Lower leg skin (tissue), 4 donors: ENCODE measurements at regions not wholly inside any gene's neighbourhood (a gene's known extent, or its start where the extent isn't known, plus 50 kb on each side); places are given as distances from the start of the nearest gene placed in this dataset.

ENCODE experiments used
- DNase-seq, 2 donors: peaks; one replicate each; pipeline ENCODE4 v3.0.0-alpha.2; 2019; ENCODE audit warnings: low spot score in 2 of 2
- H3K4me3 ChIP-seq: fragments of 200-600 bp; sonication (generic); 2 replicates; pipeline ENCODE4 v1.5.1; 2017; ENCODE audit warnings: mild to moderate bottlenecking, low read depth; ENCODE audit not compliant: poor library complexity, severe bottlenecking
- CTCF ChIP-seq, 3 donors: fragments of 450-650 bp; IDR thresholded peaks; one replicate each; pipeline ENCODE4 v1.5.1; 2016; ENCODE audit warnings: antibody characterized with exemption in 3 of 3, mild to moderate bottlenecking in 3 of 3, moderate library complexity in 2 of 3
- POLR2A ChIP-seq, 2 donors: fragments of 450-650 bp; IDR thresholded peaks; one replicate each; pipeline ENCODE4 v1.6.1; 2016 to 2017; ENCODE audit warnings: antibody characterized with exemption in 2 of 2, mild to moderate bottlenecking in 1 of 2, moderate library complexity in 1 of 2
- WGBS, 2 donors: methylation state at CpG; one replicate each; pipeline ENCODE4 v1.1.5; 2018; 5-methylcytosine and 5-hydroxymethylcytosine counted together
- intact Hi-C: fragments of 100-400 bp; cut with DNase I; formaldehyde crosslinking; loops from one replicate; pipeline ENCODE4 v1.15.0; 2023; ENCODE audit warnings: low total_unique reads

- no peak for TF ChIP-seq POLR2A (IDR thresholded peaks at IDR 0.05)
- no peak for TF ChIP-seq CTCF (IDR thresholded peaks at IDR 0.05)
- no peak overlapping the region for H3K4me3 ChIP-seq
- 82 to 85% methylated on average over 5 of the region's 5 CpGs for WGBS, 2 donors
- intact Hi-C loops: no loop called here
- DNase-seq: no peak
These were observed 146.2 kb upstream of the PWP1 start for GRCh38 chr12:107539196-107539939.

GRCh38 chr12:107541001-107541705 lies 144.4 kb upstream of the PWP1 start:
- intact Hi-C loops: no loop called here
- no peak for TF ChIP-seq CTCF (IDR thresholded peaks at IDR 0.05)
- no peak for TF ChIP-seq POLR2A (IDR thresholded peaks at IDR 0.05)
- 64 to 71% methylated on average over 7 of the region's 7 CpGs for WGBS, 2 donors
- DNase-seq: no peak
- H3K4me3 ChIP-seq: no peak overlapping the region

- WGBS, 2 donors: 66 to 79% methylated on average over 5 of the region's 5 CpGs
- intact Hi-C loops: no loop called here
These were observed 142.2 kb upstream of the PWP1 start for GRCh38 chr12:107543416-107543815.

GRCh38 chr12:107543841-107544240 lies 141.8 kb upstream of the PWP1 start:
- TF ChIP-seq POLR2A (IDR thresholded peaks at IDR 0.05): no peak
- TF ChIP-seq CTCF (IDR thresholded peaks at IDR 0.05): no peak
- 68 to 72% methylated on average over 4 of the region's 4 CpGs for WGBS, 2 donors
- no peak for DNase-seq
- H3K4me3 ChIP-seq: no peak overlapping the region
- intact Hi-C loops: no loop called here

More at GRCh38 chr12:107543416-107543815, 142.2 kb upstream of the PWP1 start:
- TF ChIP-seq CTCF (IDR thresholded peaks at IDR 0.05) (no peak), POLR2A (IDR thresholded peaks at IDR 0.05) (no peak)
- DNase-seq: no peak
- H3K4me3 ChIP-seq: no peak overlapping the region

GRCh38 chr12:107544937-107545336 lies 140.7 kb upstream of the PWP1 start:
- TF ChIP-seq POLR2A (IDR thresholded peaks at IDR 0.05) (no peak), CTCF (IDR thresholded peaks at IDR 0.05) (no peak)
- intact Hi-C loops: no loop called here
- DNase-seq: no peak
- H3K4me3 ChIP-seq: no peak overlapping the region
- WGBS, 2 donors: 32 to 38% methylated on average over 2 of the region's 2 CpGs
